HG02840 (cell line): ENCODE measurements at regions not wholly inside any gene's neighbourhood (a gene's known extent, or its start where the extent isn't known, plus 50 kb on each side); places are given as distances from the start of the nearest gene placed in this dataset.

Experiments
- ATAC-seq: cut with Tn5 transposase; IDR thresholded peaks from one replicate; pipeline ENCODE4 v1.9.1; 2021; ENCODE audit warnings: mild to moderate bottlenecking, moderate library complexity, moderate number of reproducible peaks; ENCODE audit not compliant: unreplicated experiment, low FRiP score

DNA sequence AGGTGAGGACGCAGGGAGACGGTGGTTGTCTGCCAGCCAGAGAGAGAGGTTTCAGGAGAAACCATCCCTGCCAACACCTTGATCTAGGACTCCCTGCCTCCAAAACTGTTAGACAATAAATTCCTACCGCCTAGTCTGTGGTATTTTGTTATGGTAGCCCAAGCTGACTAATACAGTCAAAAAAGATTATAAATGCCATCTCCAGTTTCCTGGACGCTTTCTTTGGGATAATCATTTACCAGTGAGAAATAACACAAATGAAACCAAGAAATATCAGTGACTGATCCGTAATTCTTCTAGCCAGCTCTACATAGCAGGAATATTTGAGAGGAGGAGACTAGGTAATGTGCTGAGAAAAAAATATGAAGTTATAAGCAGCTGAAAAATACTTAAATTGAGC is 707.8 kb upstream of the LMCD1 start:
- ATAC-seq, result no peak

DNA sequence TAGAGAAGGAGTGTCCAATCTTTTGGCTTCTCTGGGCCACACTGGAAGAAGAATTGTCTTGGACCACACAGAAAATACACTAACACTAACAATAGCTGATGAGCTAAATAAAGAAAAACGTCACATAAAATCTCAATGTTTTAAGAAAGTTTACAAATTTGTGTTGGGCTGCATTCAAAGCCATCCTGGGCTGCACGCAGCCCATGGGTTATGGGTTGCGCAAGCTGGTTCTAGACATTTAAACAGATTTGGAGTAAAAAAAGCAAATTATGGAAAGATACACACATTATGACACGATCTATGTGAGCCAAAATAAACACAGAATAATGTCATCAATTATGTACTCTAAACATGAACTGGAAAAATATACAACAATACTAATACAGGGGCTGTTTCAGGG is 703.3 kb upstream of the LMCD1 start:
- no peak for ATAC-seq

DNA sequence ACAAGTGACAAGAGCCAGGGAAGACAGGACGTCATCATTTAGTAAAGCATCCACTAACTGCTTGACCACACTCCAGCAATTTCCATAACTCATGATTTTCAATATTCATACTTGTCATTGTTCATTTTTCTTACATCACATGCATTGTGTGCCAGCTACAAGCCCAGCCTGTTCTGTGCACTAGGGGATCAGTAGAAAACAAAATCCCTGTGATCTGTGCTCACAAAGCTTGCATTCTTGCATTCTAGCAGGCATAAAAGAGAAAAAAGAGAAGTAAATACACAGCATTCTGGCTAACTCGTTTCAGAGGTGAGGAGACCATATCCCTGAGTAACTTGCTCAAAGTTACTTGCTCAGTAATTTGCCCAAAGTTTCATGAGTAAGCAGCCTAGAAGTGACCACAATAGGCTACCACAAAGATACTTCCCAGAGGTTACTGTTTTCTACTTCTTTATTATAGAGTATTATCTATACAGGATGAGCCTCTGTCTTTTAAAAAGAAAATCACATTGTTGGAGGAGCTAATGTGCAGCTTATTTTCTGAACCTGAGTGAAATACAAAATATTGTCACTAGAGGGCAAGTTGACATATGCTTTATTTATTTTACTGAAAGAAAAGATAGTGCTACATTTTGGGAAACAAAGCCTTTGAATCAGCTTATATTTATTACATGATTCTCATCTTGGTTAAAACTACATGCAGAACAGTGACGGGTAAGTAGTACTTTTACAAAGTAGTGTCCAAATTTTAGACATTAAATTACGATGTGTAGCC is 701.4 kb upstream of the LMCD1 start:
- ATAC-seq, result no peak

DNA sequence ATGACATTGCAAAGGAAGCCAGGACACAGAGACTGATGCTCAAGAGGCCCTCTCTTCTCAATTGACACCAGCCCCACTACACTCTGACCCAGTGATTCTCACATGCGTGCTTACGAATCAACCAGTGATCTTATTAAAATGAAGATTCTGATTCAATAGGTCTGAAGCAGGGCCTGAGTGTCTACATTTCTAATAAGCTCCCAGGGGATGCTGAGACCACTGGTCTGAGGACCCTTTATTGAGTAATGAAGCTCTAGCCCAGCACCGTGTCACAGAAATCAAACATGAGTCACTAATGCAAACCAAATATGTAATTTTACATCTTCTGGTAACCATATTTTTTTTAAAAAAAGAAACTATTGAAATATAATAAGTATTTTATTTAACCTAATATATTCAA is 689.1 kb upstream of the LMCD1 start:
- ATAC-seq, result no peak

DNA sequence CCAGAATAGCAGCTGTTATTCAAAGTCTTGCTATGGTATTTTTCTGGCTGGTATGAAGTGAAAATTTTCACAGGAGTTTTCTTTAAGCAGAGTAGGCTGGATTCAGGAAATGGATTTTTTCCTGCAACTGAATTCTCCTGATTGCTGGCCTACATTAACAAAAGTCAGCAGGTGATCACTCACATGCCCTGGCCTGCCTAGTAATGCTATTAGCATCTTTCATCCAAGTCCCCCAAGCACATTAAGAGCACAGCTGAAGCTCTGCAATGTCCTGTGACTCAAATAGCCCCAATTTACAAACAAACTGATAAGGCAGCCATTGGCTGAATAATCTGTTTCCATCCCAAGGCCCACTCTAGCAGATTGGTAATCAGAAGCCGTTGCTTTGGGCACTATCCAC is 688.3 kb upstream of the LMCD1 start:
- no peak for ATAC-seq

DNA sequence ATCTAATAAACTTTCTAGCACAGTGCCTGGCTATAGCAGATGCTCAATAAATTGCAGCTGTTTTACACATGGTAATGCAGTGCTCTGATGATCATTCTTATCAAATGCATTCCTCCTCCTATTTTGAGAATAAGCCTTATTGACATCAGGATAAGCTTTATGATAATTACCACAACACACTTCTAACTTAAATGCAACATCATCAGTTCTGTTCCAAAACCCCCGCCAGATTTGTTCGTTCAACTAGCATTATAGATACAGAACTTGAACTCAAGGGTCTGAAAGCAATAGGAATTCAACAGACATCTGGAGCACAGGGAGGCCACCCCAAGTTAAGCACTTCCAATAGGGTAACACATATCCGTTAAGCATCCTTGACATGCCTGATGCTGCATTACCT is 684.4 kb upstream of the LMCD1 start:
- ATAC-seq, result no peak

DNA sequence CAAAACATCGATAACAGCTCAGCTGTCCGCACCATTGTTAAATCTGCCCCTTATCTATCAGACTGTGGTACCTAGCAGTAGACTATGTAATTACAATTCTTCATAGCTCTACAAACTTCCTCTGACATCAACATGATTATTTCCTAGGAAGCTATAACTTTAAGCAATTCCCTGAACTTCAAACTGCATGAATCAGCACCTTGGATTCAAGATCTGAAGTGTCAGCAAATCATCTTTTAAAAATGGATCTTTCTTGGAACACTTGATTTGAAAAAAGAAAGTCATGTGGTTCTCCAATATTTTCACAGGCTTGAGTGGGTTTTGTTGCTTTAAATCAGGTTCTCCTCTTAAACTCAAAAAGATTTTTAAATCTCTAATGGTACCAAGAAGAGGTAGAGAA is 680.7 kb upstream of the LMCD1 start:
- no peak for ATAC-seq

DNA sequence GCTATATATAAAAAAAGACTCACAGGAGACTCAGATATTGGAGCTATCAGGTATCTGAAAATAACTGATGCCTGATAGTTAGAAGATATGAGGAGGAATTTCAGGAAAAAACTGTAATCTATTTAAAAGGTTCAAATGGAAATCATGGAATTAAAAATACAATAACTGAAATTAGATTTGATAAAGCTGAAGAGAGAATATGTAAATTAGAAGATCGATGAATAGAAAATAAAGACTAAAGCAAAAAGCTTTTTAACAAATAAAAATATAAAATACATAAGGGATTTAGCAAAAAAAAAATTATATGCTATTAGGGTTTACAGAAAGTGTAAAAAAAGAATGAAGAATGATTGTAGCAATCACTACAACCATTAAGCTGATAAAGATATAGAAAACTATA is 679.8 kb upstream of the LMCD1 start:
- no peak for ATAC-seq

DNA sequence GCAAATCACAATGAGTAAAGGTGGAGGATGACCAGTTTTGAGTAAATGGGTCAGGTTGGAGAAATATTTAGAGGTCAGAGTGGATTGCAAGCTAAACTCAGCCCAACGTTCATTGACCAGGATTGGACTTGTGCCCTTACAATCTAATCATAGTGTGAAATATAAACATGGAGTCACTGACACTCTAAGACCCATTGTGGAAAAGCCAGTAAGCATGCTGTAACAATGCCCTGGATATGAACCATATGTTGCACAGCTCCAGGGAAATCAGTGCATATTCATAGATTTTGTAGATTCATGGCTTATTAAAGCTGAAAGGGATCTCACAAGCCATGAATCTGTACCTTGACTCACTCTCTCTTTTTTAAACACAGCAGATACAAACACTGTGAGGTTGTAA is 660.2 kb upstream of the LMCD1 start:
- ATAC-seq, result no peak

DNA sequence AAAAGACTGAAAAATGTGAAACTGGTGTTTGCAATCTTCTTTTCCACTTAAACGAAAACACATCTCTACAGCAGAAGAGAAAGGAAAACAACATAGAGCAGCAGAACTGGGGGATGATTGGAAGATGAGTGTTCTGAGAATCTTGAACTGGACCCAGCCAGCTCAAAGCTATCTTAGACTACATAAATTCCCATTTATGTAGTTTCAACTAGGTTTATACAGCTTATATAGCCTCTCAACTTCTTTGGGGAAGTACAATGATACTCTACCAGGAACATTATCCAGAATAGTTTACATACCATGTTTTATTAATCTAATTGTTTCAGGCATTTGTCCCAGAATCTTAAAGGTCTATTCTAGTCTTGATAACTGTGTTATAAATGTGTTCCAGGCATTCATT is 658.2 kb upstream of the LMCD1 start:
- no peak for ATAC-seq

DNA sequence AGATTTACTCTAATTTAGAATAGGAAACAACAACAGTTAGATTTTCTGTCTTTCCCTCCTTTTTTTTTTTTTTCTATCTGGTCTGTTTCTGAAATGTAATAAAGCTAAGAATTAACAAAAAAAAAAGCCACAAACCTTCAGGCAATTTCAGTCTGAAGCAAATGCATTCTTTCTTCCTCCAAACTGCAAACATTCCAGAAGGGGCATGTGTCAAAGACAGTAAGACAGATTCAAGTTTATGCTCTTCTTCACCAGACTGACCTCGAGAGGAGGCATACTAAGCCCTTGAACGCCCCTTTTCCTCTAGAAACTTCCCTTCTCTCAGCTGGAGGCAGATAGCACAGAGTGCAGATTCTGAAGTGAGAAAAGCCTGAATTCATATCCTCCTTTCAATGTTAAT is 654.6 kb upstream of the LMCD1 start:
- ATAC-seq, result no peak

DNA sequence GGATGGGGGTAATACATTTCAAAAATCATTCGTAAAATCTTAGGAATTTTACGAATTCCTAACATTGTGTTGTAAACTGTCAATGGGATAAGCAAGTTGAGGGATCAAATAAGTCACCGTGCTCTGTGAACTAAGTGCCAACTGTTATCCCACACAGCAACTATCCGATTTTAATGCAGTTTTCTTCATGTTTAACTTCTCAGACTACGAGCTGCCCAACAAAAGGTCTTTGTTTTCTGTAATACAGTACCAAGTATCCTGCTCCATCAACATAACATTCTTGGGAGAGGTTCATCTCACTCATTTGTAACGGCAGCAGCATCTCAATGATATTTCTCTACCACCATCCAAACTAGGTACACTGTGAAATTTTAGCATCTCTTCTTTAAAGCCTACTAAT is 654.1 kb upstream of the LMCD1 start:
- ATAC-seq, result no peak

DNA sequence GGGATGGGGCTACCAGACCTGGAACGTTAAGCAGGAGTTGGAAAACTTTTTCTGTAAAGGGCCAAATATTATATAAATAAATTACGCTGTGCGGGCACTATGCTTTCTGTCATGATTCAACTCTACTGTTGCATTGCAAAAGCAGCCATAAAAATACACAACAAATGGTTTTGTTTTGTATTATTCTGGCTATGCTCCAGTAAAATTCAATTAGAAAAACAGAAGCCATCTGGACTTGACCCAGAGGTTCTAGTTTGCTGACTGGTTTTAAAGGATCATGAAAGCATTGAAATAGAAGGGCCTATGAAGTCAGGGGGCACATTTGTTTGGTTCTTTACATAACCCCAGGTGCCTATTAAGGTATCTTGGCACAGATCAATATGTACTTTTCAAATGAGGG is 647.4 kb upstream of the LMCD1 start:
- ATAC-seq, result no peak

DNA sequence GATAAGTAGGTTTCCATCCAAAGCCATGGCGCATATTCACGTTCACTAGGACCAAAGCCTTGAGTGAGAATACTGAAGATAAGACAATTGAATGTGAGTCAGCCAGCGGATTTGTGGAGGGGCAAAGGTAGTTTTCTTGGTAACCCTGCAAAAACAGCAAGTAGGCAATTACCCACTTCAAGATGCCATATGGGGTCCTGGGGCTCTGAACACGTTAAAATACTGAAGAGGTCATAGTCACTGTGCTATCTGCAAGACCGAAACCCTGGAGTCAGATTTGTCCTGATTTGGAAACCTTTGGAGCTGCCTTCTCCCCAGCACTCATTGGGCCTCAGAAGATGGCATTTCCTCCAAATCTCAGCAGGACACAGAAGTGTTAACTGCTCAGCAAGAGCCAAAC is 646.9 kb upstream of the LMCD1 start:
- ATAC-seq, result no peak

DNA sequence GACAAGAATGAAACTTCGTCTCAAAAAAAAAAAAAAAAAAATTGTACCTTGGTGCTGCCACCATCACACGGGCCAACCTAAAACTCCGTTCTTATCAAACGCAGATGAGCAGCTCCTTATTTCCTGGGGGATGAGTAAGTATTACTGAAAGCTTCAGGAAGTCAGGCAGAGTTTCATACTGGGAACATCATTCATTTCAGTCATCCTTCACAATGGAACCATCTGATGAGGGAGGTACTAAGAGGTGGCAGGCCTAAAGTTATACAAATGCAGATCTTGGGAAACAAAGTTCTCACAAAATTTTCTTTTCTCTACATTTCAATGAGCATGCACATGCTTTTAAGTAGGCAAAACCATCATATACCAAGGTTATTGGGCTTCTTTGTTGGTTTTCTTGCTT is 636.0 kb upstream of the LMCD1 start:
- ATAC-seq, result no peak

DNA sequence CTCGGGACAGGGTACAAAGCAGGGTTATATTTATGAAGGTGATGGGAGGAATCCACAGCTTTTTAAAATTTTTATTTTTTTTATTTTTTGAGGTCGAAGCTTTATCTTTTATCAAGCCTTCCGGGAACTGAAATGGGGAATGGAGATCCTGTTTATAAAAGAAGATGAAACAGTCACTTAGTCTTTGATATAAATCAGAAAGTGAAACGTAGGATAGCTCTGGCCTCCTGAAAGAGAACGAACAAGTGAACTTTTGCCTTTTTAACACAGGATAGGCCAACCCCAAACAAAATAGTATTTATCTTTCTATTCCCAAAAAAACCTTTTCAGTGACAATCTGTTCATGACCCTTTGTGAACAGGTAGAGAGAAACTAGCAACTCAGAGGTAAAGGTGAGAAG is 634.0 kb upstream of the LMCD1 start:
- ATAC-seq, result no peak

DNA sequence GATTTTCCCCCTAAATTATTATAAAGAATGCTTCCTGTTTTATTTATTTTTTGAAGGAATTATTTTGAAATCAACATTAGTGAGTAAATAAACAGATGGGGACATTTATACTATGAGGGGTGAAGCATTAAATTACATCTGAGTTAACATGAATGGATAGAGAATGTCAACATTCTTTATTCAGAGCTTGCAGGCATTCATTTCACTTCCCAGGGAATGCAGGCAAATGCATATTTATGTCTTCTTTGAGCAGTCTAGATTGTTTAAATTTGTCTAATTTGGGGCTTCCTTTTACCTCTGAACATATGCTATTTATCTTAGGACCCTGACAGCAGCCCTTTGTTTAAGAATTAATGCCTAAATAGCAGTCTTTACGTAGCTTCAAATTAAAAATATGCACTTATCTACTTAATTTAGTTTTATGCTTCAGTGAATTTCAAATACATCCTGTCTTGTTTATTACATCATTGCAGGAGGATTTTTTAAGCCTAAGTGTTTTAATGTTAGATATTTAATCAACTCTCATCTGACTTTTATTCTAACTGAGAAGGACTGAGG is 630.5 kb upstream of the LMCD1 start:
- no peak for ATAC-seq

DNA sequence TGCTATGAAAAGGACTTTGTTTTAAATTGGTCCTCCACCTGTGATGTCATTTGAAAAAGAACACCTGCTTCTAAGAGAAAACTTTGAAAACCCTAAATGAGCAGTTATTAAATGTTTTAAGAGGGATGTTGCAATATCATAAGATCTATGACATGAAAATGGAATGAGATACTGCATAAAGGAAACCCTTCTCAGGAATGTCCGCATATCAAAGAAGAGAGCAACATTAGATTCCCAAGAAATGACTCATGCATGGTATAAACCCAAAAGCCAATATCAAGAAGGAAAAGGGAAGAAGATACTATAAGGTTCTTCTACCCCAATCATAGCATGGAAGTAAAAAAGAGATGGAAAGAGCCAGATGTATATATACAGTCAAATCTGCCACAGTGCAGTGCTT is 627.5 kb upstream of the LMCD1 start:
- no peak for ATAC-seq

DNA sequence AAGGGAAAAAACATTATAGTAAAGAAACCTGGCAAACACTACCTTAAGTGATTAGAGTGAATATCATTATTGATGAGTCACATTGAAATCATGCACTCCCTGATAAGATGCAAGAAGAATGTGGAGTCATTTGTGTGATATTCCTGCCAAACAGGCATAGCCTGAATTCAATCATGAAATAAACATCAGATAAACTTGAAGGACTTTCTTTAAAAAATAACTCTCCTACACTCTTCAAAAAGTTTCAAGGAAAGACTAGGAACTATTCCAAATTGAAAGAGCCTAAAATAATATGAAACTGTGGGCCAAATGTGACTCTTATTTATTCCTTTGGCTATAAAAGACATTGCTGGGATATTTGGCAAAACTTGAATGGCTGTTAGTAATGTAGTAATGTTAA is 625.7 kb upstream of the LMCD1 start:
- no peak for ATAC-seq

DNA sequence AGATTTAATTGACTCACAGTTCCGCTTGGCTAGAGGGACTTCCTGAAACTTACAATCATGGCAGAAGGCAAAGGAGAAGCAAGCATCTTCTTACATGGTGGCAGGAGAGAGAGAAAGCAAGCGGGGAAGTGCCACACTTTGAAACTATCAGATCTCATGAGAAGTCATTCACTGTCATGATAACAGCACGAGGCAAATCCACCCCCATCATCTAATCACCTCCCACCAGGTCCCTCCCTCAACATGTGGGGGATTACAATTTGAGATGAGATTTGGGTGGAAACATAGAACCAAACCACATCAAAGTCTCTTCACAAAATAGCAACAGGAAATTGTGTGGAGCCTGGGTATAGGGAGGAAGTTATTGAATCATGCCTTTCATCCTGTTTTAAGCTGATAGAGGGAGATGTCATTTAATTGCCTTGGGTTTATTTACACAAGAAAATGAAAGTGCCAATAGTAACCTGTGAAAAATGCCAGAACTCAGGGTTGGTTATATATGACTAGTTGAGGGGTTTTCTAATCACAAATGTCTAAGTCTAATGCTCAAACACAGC is 624.8 kb upstream of the LMCD1 start:
- no peak for ATAC-seq

DNA sequence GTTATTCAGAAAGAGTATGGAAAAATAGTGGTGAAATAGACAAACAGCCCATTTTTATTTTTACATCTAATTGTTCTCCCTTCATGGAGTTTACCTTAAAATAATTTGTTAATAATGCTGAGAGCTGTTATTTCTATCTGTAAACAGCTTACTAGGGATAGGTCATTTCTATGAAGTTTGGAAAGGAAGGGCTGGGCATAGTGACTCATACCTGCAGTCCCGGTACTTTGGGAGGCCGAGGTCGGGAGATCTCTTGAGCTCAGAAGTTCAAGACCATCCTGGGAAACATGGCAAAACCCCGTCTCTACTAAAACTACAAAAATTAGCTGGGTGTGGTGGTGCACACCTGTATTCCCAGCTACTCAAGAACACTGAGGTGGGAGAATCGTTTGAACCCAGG is 624.3 kb upstream of the LMCD1 start:
- ATAC-seq, result no peak

DNA sequence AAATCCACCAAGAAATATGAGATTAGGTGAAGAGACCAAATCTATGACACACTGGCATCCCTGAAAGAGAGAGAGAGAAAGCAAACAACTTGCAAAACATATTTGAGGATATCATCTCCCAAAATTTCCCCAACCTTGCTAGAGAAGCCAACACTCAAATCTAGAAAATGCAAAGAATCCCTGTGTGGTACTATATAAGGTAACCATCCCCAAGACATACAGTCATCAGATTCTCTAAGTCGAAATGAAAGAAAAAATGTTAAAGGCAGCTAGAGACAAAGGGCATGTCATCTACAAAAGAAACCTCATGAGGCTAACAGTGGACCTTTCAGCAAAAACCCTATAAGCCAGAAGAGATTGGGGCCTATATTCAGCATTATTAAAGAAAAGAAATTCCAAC is 622.1 kb upstream of the LMCD1 start:
- ATAC-seq, result no peak
